C4-2B (cell line): ENCODE measurements at regions not wholly inside any gene's neighbourhood (a gene's known extent, or its start where the extent isn't known, plus 50 kb on each side); places are given as distances from the start of the nearest gene placed in this dataset.

ENCODE experiments used
- H3K27ac ChIP-seq: fragments of 450-650 bp; 2 replicates; pipeline ENCODE4 v1.5.1; 2017
- CTCF ChIP-seq: fragments of 450-650 bp; conservative IDR thresholded peaks from 2 replicates; pipeline ENCODE4 v1.5.1; 2017; ENCODE audit warnings: mild to moderate bottlenecking
- ZFX ChIP-seq: fragments of 450-650 bp; IDR thresholded peaks from 2 replicates; pipeline ENCODE4 v1.6.1; 2017

GRCh38 chr1:55428231-55428630 is 213.1 kb upstream of the USP24 start:
- no peak overlapping the region for H3K27ac ChIP-seq
- TF ChIP-seq ZFX (no peak), CTCF (no peak)

DNA sequence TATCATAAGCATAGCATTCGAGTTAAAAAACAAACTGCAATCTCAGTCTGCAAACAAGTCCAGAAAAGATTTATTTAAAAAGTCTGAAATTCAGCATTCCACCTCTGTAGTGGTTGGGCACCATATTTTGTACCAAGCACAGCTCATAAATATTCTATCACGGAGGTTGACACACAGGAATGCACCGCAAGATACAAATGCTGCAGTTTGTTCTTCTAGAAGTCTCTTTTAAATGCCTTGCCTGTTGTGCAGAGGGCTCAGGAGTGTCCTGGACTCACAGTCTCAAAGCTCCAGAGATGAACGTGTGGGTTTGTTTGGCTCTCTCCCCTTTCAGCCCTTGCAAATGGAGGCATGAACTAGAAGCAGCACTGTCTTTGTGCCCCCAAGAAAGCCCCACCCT is 212.4 kb upstream of the USP24 start:
- TF ChIP-seq CTCF (no peak), ZFX (no peak)
- no peak overlapping the region for H3K27ac ChIP-seq

GRCh38 chr1:55426619-55427018 is 211.5 kb upstream of the USP24 start:
- TF ChIP-seq ZFX (no peak), CTCF (no peak)
- no peak overlapping the region for H3K27ac ChIP-seq

DNA sequence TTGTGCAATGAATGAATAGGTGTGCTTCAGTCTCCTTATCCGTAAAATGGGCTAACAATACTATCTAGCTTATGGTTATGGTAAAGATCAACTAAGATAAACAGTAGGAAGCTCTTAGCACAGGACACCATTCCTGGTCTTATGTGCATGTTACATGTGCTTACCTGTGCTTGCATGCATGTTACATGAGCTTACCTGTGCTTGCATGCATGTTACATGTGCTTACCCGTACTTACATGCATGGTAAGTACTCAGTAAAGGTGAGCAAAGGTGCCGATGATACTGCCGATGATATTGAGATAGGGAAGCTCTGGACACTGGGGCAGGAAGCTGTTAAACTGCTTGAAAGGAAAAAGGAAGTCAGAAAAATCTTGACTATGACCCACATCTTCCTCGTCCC is 211.0 kb upstream of the USP24 start:
- TF ChIP-seq ZFX (no peak), CTCF (no peak)
- no peak overlapping the region for H3K27ac ChIP-seq

DNA sequence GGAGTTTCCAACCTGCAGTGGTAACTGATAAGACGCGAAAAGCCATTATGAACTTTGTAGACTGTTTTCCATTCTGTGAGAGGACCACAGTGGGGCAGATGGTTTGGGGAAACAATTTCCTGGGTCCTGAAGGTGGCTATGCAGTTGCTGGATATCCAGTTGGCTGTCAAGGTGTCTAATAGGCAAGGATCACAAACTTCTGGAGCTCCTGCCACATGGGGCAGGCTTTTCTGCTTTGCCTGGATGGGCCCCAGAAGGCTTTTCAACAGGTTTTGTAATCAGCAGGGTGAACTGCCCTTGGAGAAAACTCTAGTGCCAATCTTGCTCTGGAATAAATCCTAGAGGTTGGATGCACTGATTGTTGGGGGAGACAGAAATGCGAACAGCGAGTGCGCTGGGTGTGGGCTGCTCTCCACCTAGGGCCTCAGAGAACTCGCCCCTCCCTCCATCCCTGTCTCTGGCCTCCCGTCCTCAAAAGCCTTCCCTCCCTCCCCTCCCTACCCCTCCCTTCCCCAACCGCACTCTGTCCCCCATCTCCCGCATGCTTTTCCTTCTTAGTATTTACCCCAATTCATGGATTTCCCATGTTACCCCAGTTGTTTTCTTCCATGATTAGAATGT is 210.3 kb upstream of the USP24 start:
- TF ChIP-seq CTCF (no peak), ZFX (no peak)
- no peak overlapping the region for H3K27ac ChIP-seq

GRCh38 chr1:55423376-55423775 is 208.2 kb upstream of the USP24 start:
- TF ChIP-seq ZFX (no peak), CTCF (no peak)
- no peak overlapping the region for H3K27ac ChIP-seq

DNA sequence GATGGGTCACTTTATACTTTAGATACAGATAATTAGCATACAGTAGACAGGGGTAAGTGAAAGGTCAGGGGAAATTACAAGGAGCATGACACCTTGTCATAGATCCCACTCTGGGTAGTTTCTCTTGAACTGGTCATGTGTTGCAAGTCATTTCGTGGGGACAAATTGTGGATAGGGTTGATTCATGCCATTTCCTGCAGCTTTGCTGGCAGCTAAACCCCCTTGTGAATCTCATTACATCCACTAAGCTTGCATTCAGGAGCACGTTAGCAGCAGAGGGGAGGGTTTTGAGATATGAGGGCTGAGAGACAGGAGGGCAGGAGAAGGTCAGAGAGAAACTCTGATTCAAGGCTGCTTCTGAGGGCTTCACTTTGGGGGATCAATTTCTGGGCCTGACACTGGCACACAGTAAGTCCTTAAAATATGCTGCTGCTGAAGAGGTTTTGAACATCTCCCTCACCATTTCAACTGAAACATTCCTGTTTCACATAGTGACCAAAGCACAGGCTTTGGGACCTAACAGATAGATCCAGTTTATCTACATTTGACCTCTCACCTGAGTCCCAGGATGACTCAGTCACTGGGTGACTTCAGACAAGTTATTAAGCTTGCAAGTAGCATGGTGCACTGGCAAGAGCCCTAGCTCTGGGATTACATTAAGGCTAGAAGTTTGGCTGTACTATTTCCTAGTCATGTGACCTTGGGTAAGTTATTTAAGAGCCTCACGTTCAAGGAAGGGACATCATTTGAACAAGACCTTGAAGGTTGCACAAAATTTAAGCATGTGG is 206.0 kb upstream of the USP24 start:
- H3K27ac ChIP-seq: no peak overlapping the region
- no peak for TF ChIP-seq CTCF
- no peak for TF ChIP-seq ZFX
